ENCODE measurements at regions not wholly inside any gene's neighbourhood (a gene's known extent, or its start where the extent isn't known, plus 50 kb on each side); places are given as distances from the start of the nearest gene placed in this dataset.
"Not testable (repeated sequence)": the region's sequence is repeated elsewhere in the genome, so short reads cannot be mapped to it uniquely, and the experiment has no call there.

GRCh38 chr5:71910741-71911140 is 191.7 kb downstream of the CARTPT start:
- DNase-seq = no peak

- DNase-seq = no peak
Measured at GRCh38 chr5:71912021-71912420, 192.9 kb downstream of the CARTPT start.

GRCh38 chr5:71914281-71914680 is 193.0 kb upstream of the MAP1B start:
- no peak for DNase-seq

GRCh38 chr5:71922584-71923106 is 184.6 kb upstream of the MAP1B start:
- no peak for DNase-seq

GRCh38 chr5:71923755-71924154 is 183.5 kb upstream of the MAP1B start:
- DNase-seq = no peak

GRCh38 chr5:71924325-71924724 is 182.9 kb upstream of the MAP1B start:
- DNase-seq = no peak

- no peak for DNase-seq
Measured at GRCh38 chr5:71924980-71925379, 182.3 kb upstream of the MAP1B start.

- DNase-seq = no peak
Measured at GRCh38 chr5:71925608-71926091, 181.6 kb upstream of the MAP1B start.

- DNase-seq = no peak
Measured at GRCh38 chr5:71929003-71929402, 178.3 kb upstream of the MAP1B start.

- DNase-seq = not testable (repeated sequence)
Measured at GRCh38 chr5:71930554-71930953, 176.7 kb upstream of the MAP1B start.

- no peak for DNase-seq
Measured at GRCh38 chr5:71932131-71932654, 175.1 kb upstream of the MAP1B start.

GRCh38 chr5:71932655-71933338 is 174.5 kb upstream of the MAP1B start:
- no peak for DNase-seq

GRCh38 chr5:71934322-71934721 is 173.0 kb upstream of the MAP1B start:
- no peak for DNase-seq

GRCh38 chr5:71937921-71938698 is 169.2 kb upstream of the MAP1B start:
- DNase-seq = no peak

GRCh38 chr5:71938895-71939294 is 168.4 kb upstream of the MAP1B start:
- no peak for DNase-seq

- no peak for DNase-seq
Measured at GRCh38 chr5:71939452-71940230, 167.6 kb upstream of the MAP1B start.

- DNase-seq = no peak
Measured at GRCh38 chr5:71943874-71944273, 163.4 kb upstream of the MAP1B start.

- DNase-seq = no peak
Measured at GRCh38 chr5:71945436-71945835, 161.8 kb upstream of the MAP1B start.

GRCh38 chr5:71946343-71947030 is 160.8 kb upstream of the MAP1B start:
- no peak for DNase-seq

- no peak for DNase-seq
Measured at GRCh38 chr5:71948206-71948605, 159.1 kb upstream of the MAP1B start.

- DNase-seq = no peak
Measured at GRCh38 chr5:71949772-71950171, 157.5 kb upstream of the MAP1B start.

GRCh38 chr5:71953866-71954265 is 153.4 kb upstream of the MAP1B start:
- no peak for DNase-seq
